ENCODE measurements at regions not wholly inside any gene's neighbourhood (a gene's known extent, or its start where the extent isn't known, plus 50 kb on each side); places are given as distances from the start of the nearest gene placed in this dataset.

DNA sequence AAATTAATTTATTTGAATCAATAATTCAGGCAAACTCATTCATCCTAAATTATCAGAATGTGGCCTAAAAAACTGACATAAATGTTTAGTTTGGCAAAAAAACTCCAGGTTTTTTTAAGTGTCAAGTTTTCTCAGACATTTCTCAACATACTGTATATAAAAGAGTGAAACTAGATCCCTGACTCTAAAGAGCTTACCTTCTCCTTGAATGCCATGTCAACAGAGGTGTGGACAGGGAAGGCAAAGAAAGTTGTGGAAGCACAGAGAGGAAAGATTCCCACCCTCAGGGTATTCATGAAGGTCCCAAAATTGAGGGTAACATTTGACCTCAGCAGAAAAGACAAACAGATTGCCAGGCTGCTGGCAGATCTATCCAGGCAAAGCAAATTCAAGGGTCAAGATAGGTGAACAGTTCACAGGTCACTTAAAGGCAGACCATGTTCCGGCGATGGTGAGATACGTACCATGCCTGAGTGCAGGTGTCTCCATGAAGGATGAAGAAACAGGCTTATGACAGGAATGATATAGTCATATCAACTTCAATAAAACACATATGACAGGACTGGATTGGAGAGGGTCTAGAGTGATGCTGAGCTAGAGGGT, 1638.3 kb upstream of the ZEB2 start:
- DNase-seq: no peak

DNA sequence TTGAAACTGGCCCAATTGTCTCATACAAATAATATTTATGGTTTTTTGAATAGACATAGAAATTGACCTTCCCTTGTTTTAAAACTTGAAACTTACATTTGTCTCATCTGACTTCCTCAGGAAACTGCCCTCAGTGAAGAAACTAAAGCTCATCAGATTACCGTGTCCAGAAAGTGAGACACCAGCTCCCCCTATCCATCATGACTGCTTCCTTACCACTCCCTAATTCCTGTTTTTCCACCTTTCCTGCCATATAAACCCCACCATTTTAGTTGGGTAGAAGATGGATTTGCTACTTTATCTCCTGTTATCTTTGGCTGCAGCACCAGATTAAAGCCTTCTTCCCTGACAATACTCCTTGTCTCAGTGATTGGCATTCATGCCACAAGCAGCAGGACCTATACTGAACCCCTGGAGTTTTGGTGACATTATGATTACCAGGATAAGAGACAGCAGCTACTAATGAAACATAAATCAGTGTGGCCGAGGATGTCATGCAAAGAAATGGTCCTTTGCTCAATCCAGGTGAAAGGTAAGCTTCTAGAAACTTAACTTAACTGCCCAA, 1627.6 kb upstream of the ZEB2 start:
- no peak for DNase-seq

- DNase-seq: no peak
Measured at GRCh38 chr2:146143971-146144370, 1624.1 kb upstream of the ZEB2 start.

GRCh38 chr2:146138820-146139219, 1618.9 kb upstream of the ZEB2 start:
- no peak for DNase-seq

DNA sequence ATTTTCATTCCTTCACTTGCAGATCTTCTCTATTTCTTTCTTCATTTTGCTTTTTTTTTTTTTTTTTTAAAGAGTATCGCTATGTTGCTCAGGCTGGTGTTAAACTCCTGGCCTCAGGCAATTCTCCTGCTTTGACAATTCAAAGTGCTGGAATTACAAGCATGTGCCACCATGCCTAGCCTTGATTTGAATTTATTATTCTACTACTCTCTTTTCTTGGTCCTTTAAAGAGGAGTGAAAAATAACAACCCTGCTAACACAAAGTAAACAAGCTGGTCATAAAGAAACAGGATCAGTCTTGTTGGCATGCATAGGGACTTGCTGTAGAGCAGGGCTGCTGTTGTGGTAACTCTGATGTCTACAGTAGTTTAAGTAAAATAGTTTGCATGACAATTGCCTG, 1615.3 kb upstream of the ZEB2 start:
- DNase-seq: no peak

- DNase-seq: no peak
Measured at GRCh38 chr2:146131785-146132184, 1611.9 kb upstream of the ZEB2 start.

- no peak for DNase-seq
Measured at GRCh38 chr2:146131048-146131447, 1611.1 kb upstream of the ZEB2 start.

GRCh38 chr2:146130290-146130689, 1610.4 kb upstream of the ZEB2 start:
- DNase-seq: no peak

DNA sequence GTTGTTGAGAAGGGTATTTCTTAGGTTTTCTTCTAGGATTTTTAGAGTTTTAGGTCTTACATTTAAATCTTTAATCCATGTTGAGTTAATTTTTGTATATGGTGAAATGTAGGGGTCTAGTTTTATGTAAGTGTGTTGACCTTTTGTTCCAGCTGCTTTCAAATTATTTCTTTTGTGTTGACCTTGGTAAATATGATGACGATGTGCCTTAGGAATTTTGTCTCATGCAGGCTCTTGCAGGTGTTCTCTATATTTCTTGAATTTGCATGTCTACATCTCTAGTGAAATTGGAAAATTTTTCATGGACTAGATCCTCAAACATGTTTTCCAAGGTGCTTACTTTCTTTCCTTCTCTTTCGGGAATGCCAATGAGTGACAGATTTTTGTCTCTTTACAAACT, 1609.3 kb upstream of the ZEB2 start:
- no peak for DNase-seq

- DNase-seq: no peak
Measured at GRCh38 chr2:146128216-146128615, 1608.3 kb upstream of the ZEB2 start.

- no peak for DNase-seq
Measured at GRCh38 chr2:146125551-146125950, 1605.6 kb upstream of the ZEB2 start.

- DNase-seq: no peak
Measured at GRCh38 chr2:146124741-146125140, 1604.8 kb upstream of the ZEB2 start.

DNA sequence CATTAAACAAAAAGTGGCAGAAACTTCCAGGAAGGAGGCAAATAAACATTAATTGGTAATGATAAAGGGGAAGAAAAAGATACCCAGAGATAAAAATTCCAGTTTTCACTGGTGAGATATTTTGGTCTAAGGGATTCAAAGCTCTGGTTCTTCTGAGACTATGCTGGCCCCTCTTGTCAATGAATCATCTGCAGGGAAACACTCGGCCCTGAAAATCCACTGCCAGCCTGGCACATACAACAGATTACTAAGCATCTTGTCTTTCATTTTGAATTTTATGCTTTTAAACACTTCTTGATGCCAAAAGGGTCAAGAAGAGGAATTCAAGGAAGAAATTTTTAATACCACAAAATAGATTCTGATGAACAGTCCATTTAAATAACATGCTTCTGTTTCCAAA, 1603.8 kb upstream of the ZEB2 start:
- no peak for DNase-seq

GRCh38 chr2:146123256-146123655, 1603.3 kb upstream of the ZEB2 start:
- no peak for DNase-seq

GRCh38 chr2:146119586-146119985, 1599.7 kb upstream of the ZEB2 start:
- no peak for DNase-seq

DNA sequence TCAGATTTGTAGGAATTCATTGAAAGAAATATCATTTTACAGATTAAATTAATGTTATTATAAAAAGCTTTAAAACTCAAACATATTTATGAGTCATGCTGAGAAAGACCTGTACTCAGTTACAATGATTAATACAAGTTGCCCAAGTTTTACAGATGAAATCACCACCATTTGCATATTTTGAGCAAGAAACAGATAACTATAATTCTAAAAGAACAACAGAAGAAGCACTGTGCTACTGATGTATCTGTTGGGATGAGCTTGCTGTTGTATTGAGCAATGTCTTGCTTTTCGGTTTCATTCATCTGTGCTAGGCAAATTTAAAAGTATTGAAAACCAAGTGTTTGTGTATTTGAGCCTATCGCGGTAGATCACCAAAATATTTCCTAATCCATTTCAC, 1589.1 kb upstream of the ZEB2 start:
- no peak for DNase-seq

- DNase-seq: no peak
Measured at GRCh38 chr2:146094185-146094584, 1574.3 kb upstream of the ZEB2 start.

GRCh38 chr2:146081459-146081858, 1561.5 kb upstream of the ZEB2 start:
- no peak for DNase-seq

- DNase-seq: no peak
Measured at GRCh38 chr2:146080925-146081324, 1561.0 kb upstream of the ZEB2 start.

DNA sequence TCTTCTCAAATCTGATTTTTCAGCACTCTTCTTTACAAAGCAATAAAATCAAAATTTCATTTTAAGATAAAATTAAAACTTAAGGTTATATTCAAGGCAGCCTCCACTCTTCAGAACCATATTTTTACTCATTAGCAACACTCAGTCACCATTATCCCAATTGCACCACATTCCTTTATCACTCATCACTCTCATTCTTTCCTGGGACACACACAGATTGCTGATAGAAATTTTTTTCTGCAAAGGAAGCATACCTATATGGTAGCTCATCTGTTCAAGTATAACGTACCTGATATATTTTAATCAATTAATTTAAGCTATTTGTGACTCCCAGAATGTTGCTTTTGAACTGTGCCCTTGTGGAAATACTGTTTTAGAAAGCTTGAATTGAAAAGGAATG, 1559.3 kb upstream of the ZEB2 start:
- no peak for DNase-seq

DNA sequence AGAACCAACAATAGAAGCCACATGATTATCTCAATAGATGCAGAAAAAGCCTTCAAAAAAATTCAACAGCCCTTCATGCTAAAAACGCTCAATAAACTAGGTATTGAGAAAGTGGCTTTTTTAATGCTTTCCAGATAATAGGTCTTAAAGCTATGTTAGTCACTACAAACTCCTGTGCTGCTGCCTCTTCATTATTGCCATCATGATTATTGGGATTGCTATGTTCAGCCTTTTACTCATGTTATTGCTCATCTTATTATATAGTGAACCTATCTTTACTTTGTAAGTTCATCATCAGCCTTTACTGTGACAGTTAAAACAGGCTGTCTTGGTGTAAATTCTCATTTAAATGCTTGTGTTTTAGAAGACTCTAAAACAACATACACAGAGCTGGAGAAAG, 1557.2 kb upstream of the ZEB2 start:
- no peak for DNase-seq

GRCh38 chr2:146068051-146068450, 1548.1 kb upstream of the ZEB2 start:
- DNase-seq: no peak

- DNase-seq: no peak
Measured at GRCh38 chr2:146048141-146048540, 1528.2 kb upstream of the ZEB2 start.

GRCh38 chr2:146041274-146041910, 1521.5 kb upstream of the ZEB2 start:
- DNase-seq: no peak

DNA sequence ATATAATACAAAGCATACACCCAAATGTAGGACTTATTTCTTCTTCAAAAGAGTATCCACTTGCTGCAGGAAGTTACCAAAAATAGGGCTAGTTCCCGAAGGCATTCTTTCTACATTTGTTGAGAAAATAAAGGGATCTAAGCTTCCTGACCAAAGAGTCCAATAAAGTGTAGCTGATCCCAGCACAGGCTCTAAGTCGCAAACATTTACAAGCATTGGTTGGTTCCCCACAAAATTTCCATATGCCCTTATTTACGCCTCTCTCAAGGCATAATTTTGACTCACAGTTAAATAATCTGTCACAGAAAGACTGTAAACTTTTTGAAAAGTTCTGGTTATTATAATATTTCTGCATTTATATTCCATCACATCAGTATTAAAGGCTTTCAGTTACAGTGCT, 1520.1 kb upstream of the ZEB2 start:
- no peak for DNase-seq

Measured in activated T-cell treated with anti-CD3 and anti-CD28 coated beads, Interleukin-2, amount 50 U/mL, for 1 hour (primary cell).